SK-N-MC (cell line): ENCODE measurements at regions not wholly inside any gene's neighbourhood (a gene's known extent, or its start where the extent isn't known, plus 50 kb on each side); places are given as distances from the start of the nearest gene placed in this dataset.
"Not testable (repeated sequence)": the region's sequence is repeated elsewhere in the genome, so short reads cannot be mapped to it uniquely, and the experiment has no call there.

Experiments used
- DNase-seq: peaks from one replicate; pipeline ENCODE4 v3.0.0-alpha.2; 2011; ENCODE audit warnings: low read depth, low spot score
- H3K27ac ChIP-seq: fragments of 200-600 bp; sonication (generic); 2 replicates; pipeline ENCODE4 v1.5.1; 2016; ENCODE audit warnings: mixed run types
- H3K36me3 ChIP-seq: fragments of 200-600 bp; sonication (generic); 2 replicates; pipeline ENCODE4 v1.6.1; 2017; ENCODE audit warnings: antibody characterized with exemption, low read length, mixed read lengths; ENCODE audit not compliant: insufficient read depth
- H3K4me3 ChIP-seq: fragments of 200-600 bp; sonication (generic); 2 replicates; pipeline ENCODE4 v1.5.1; 2016
- H3K9ac ChIP-seq: fragments of 200-600 bp; sonication (generic); 2 replicates; pipeline ENCODE4 v1.8.0; 2017; ENCODE audit warnings: mixed run types, mixed read lengths; ENCODE audit not compliant: insufficient read length
- H3K9me3 ChIP-seq: fragments of 200-600 bp; sonication (generic); 2 replicates; pipeline ENCODE4 v1.6.1; 2017; ENCODE audit warnings: low read depth, mild to moderate bottlenecking, antibody characterized with exemption, low read length, moderate library complexity, mixed read lengths
- EZH2 ChIP-seq: fragments of 200-600 bp; sonication (generic); IDR thresholded peaks from one replicate; pipeline ENCODE4 v1.6.1; 2017; ENCODE audit warnings: antibody characterized with exemption
- FOXP2 ChIP-seq: optimal IDR thresholded peaks from 2 replicates; pipeline ENCODE3; 2011; ENCODE audit warnings: mild to moderate bottlenecking, moderate library complexity; ENCODE audit not compliant: insufficient read depth; ENCODE audit errors: extremely low read length, control extremely low read depth
- POLR2AphosphoS5 ChIP-seq: IDR thresholded peaks from 2 replicates; pipeline ENCODE4 v1.6.1; 2012; ENCODE audit warnings: mild to moderate bottlenecking, low read depth, low read length, borderline replicate concordance

DNA sequence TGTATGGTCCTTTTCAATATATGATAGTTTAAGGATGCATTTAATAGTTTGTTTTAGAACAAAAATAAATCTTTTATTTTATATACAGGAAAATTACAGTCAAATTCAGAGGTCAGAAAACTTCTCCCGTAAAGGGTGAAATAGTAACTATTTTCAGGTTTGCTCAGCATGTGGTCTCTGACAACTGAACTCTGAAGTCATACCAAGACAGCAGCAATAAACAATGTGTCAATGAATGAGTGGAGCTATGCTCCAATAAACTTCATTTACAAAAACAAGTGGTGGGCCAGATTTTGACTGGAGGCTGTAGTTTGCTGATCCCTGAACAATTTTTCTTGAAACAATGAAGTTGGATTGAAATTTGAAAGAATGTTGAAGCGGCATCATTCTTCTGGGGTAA lies 123.6 kb downstream of the ZNF248 start:
- TF ChIP-seq EZH2 (no peak), FOXP2 (no peak), POLR2AphosphoS5 (no peak)
- Histone ChIP-seq H3K4me3 (no peak overlapping the region), H3K36me3 (no peaks in the 10 kb centered on the region), H3K27ac (no peak overlapping the region), H3K9me3 (no peaks in the 10 kb centered on the region), H3K9ac (no peak overlapping the region)
- DNase-seq = no peak

- DNase-seq = no peak
Observed at GRCh38 chr10:37732685-37733084, 124.7 kb downstream of the ZNF248 start.

GRCh38 chr10:37728830-37729229 lies 128.6 kb downstream of the ZNF248 start:
- H3K4me3 ChIP-seq = no peak overlapping the region
- no peaks in the 10 kb centered on the region for H3K36me3 ChIP-seq
- TF ChIP-seq EZH2 (no peak), POLR2AphosphoS5 (no peak), FOXP2 (no peak)
- no peak overlapping the region for H3K9ac ChIP-seq
- DNase-seq = no peak
- H3K27ac ChIP-seq = no peak overlapping the region
- no peaks in the 10 kb centered on the region for H3K9me3 ChIP-seq

More at GRCh38 chr10:37732685-37733084, 124.7 kb downstream of the ZNF248 start:
- Histone ChIP-seq H3K4me3 (no peak overlapping the region), H3K9ac (no peak overlapping the region), H3K27ac (no peak overlapping the region), H3K9me3 (no peaks in the 10 kb centered on the region), H3K36me3 (no peaks in the 10 kb centered on the region)
- TF ChIP-seq POLR2AphosphoS5 (no peak), EZH2 (no peak), FOXP2 (no peak)

DNA sequence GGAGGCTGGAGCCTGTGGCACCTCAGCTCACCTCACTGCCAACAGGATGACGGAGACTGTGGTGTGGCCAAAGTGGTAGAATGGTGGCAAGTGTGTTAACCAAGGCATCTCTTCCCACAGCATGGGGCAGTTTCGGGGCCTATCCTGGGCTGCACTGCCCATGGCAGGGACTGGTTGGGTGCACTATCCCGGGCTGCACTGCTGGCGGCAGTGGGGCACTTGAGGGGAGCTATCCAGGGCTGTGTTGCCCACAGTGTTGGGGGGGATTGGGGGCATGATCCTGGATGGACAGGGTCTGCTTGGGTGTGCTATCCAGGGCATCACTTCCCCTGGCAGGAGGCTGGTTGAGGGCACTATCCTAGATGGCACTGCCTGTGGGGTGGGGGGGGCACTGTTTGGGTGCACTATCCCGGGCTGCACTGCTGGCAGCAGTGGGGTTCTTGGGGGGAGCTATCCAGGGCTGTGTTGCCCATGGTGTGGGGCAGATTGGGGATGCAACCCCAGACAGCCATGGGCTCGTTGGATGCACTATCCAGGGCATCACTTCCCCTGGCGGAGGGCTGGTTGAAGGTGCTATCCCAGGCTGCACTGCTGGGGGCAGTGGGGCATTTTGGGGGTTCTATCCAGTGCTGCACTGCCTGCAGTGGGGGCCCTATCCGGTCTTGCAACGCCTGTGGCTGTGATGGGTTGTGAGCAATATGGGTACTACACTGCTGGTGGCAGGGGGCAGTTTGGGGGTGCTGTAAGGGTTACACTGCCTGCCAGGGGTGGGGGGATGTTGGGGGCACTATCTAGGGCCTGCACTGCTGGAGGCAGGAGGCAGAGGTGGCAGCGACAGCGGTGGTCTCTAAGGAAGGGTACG lies 129.7 kb downstream of the ZNF248 start:
- Histone ChIP-seq H3K36me3 (no peaks in the 10 kb centered on the region), H3K9me3 (no peaks in the 10 kb centered on the region), H3K4me3 (no peak overlapping the region), H3K9ac (no peak overlapping the region), H3K27ac (no peak overlapping the region)
- no peak for DNase-seq
- TF ChIP-seq FOXP2 (no peak), POLR2AphosphoS5 (no peak), EZH2 (no peak)

DNA sequence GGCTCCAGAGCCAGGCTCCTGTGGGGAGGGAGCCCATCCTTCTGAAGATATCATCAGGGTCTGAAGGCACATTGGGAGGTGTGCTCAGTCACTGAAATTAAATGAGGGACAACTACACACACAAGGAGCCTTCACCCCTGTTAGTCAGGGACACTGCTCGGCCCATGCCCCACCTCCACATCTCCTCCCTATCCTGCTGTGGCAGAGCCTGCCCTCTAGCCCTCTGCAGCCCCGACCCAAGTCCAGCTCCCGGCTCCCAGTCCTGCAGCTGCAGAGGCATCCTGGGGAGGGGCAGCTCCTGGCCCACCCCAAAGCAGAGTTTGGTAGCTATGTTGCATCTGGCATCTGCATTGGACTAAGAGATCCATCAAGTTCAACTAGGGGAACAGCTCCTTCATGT lies 136.3 kb downstream of the ZNF248 start:
- no peak for TF ChIP-seq FOXP2
- TF ChIP-seq EZH2 = no peak
- no peak for TF ChIP-seq POLR2AphosphoS5
- no peak overlapping the region for H3K4me3 ChIP-seq
- H3K9me3 ChIP-seq = no peaks in the 10 kb centered on the region
- no peaks in the 10 kb centered on the region for H3K36me3 ChIP-seq
- no peak for DNase-seq
- no peak overlapping the region for H3K27ac ChIP-seq
- H3K9ac ChIP-seq = no peak overlapping the region

GRCh38 chr10:37718060-37718459 lies 139.3 kb downstream of the ZNF248 start:
- H3K4me3 ChIP-seq, H3K9me3 ChIP-seq, H3K36me3 ChIP-seq, H3K9ac ChIP-seq, H3K27ac ChIP-seq: not testable (repeated sequence)
- DNase-seq = peak; percentile 12

DNA sequence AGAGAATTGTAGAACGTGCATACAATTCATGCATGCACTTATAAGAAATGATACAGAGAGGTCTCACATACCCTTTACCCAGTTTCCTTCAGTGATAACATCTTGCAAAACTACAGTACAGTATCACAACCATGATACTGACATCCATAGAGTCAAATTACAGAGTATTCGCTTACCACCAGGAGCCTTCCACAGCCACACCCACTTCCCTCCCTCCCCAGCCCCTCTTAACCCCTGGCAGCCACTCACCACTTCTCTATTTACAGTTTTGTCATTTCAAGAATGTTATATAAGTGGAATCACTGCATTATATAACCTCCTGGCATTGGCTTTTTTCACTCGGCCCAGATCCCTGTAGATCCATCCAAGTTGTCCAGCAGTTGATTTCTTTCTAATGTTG lies 143.8 kb downstream of the ZNF248 start:
- H3K9me3 ChIP-seq = no peaks in the 10 kb centered on the region
- H3K27ac ChIP-seq = no peak overlapping the region
- TF ChIP-seq EZH2 (no peak), FOXP2 (no peak), POLR2AphosphoS5 (no peak)
- no peak overlapping the region for H3K9ac ChIP-seq
- no peak overlapping the region for H3K4me3 ChIP-seq
- DNase-seq = no peak
- no peaks in the 10 kb centered on the region for H3K36me3 ChIP-seq

DNA sequence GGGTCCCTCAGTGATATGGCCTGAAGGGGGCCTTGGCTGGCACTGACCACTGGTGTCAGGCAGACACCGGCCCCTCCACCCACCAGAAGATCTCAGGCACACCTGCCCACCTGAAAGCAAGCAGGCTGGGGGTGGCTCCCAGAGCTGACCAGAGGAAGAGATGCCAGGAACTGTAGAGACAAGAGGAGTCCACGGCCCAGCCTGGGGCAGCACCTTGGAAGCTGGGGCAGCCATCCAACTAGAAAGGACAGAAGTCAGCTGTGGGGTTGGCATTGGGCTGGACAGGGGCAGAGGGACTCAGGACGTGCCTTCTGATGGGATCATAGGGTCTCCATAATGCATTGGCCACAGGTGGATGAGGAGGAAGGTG lies 144.3 kb downstream of the ZNF248 start:
- TF ChIP-seq FOXP2 (no peak), POLR2AphosphoS5 (no peak), EZH2 (no peak)
- Histone ChIP-seq H3K27ac (no peak overlapping the region), H3K36me3 (no peaks in the 10 kb centered on the region), H3K9ac (no peak overlapping the region), H3K9me3 (no peaks in the 10 kb centered on the region), H3K4me3 (no peak overlapping the region)
- no peak for DNase-seq
